SK-N-SH treated with all-trans-retinoic acid at 6 μM for 48 hours (cell line): ENCODE measurements at regions not wholly inside any gene's neighbourhood (a gene's known extent, or its start where the extent isn't known, plus 50 kb on each side); places are given as distances from the start of the nearest gene placed in this dataset.

Experiments
- ARNTL ChIP-seq: fragments of 450-650 bp; formaldehyde crosslinking; IDR thresholded peaks from 2 replicates; pipeline ENCODE4 v1.5.0; 2020; ENCODE audit warnings: low read depth, mild to moderate bottlenecking, moderate library complexity, borderline replicate concordance
- CREB5 ChIP-seq: fragments of 250-450 bp; sonication (Bioruptor Pico); IDR thresholded peaks from 2 replicates; pipeline ENCODE4 v1.5.1; 2020; ENCODE audit warnings: low read depth, mild to moderate bottlenecking, moderate library complexity
- GLIS3 ChIP-seq: fragments of 250-450 bp; sonication (Bioruptor Pico); IDR thresholded peaks from 2 replicates; pipeline ENCODE4 v1.5.0; 2020; ENCODE audit warnings: mild to moderate bottlenecking, moderate library complexity
- TCF4 ChIP-seq: fragments of 250-450 bp; sonication (Bioruptor Pico); IDR thresholded peaks from 2 replicates; pipeline ENCODE4 v1.8.0; 2021; ENCODE audit warnings: mild to moderate bottlenecking, moderate library complexity, borderline replicate concordance
- ZC3H10 ChIP-seq: fragments of 250-450 bp; sonication (Bioruptor Pico); IDR thresholded peaks from 2 replicates; pipeline ENCODE4 v1.5.1; 2021; ENCODE audit warnings: mild to moderate bottlenecking, moderate library complexity
- ZFP3 ChIP-seq: fragments of 250-450 bp; sonication (Bioruptor Pico); IDR thresholded peaks from 2 replicates; pipeline ENCODE4 v1.5.0; 2020; ENCODE audit warnings: mild to moderate bottlenecking, moderate library complexity
- ZFP30 ChIP-seq: fragments of 450-650 bp; formaldehyde crosslinking; IDR thresholded peaks from 2 replicates; pipeline ENCODE4 v1.5.0; 2022; ENCODE audit warnings: mild to moderate bottlenecking, moderate library complexity

- no peak for TF ChIP-seq ZFP30 (CRISPR knock-in tag)
- TF ChIP-seq GLIS3 (CRISPR knock-in tag) = no peak
- no peak for TF ChIP-seq CREB5 (CRISPR knock-in tag)
- no peak for TF ChIP-seq ZC3H10
- TF ChIP-seq ZFP3 (CRISPR knock-in tag) = no peak
- no peak for TF ChIP-seq TCF4 (CRISPR knock-in tag)
- TF ChIP-seq ARNTL = no peak
Observed at GRCh38 chr17:12229335-12229734, 208.7 kb downstream of the MAP2K4 start.
